Hematopoietic multipotent progenitor cell treated with erythropoietin and hydrocortisone succinate and interleukin-3 and kit ligand, for 4 days (in vitro differentiated cells): ENCODE measurements at regions not wholly inside any gene's neighbourhood (a gene's known extent, or its start where the extent isn't known, plus 50 kb on each side); places are given as distances from the start of the nearest gene placed in this dataset.

Experiments
- DNase-seq: peaks from one replicate; pipeline ENCODE4 v3.0.0-alpha.2; 2015

- no peak for DNase-seq
Measured at GRCh38 chr18:61948846-61949438, 56.1 kb upstream of the RNF152 start.

- no peak for DNase-seq
Measured at GRCh38 chr18:61948281-61948741, 55.5 kb upstream of the RNF152 start.

- no peak for DNase-seq
Measured at GRCh38 chr18:61946449-61946848, 53.6 kb upstream of the RNF152 start.

- DNase-seq, result peak; percentile 22
Measured at GRCh38 chr18:61943175-61943964, 50.6 kb upstream of the RNF152 start.
